Smooth muscle cell (in vitro differentiated cells): ENCODE measurements at regions not wholly inside any gene's neighbourhood (a gene's known extent, or its start where the extent isn't known, plus 50 kb on each side); places are given as distances from the start of the nearest gene placed in this dataset.

Experiments
- DNase-seq: peaks from one replicate; lab custom pipeline; 2025; ENCODE audit not compliant: unreplicated experiment; lab: John Stamatoyannopoulos, UW
- H2AFZ ChIP-seq: fragments of 200-600 bp; sonication (generic); 2 replicates; pipeline ENCODE4 v1.6.0; 2016; ENCODE audit warnings: antibody characterized with exemption, low read depth, mild to moderate bottlenecking
- H3F3A ChIP-seq: fragments of 200-600 bp; sonication (generic); 2 replicates; pipeline ENCODE4 v1.6.0; 2017; ENCODE audit warnings: antibody characterized with exemption, low read depth
- H3K27ac ChIP-seq: fragments of 200-600 bp; sonication (generic); 2 replicates; pipeline ENCODE4 v1.5.1; 2016; ENCODE audit warnings: low read depth, mild to moderate bottlenecking
- H3K27me3 ChIP-seq: fragments of 200-600 bp; sonication (generic); 2 replicates; pipeline ENCODE4 v1.6.1; 2016; ENCODE audit warnings: low read depth, mild to moderate bottlenecking
- H3K36me3 ChIP-seq: fragments of 200-600 bp; sonication (generic); 2 replicates; pipeline ENCODE4 v1.5.1; 2016; ENCODE audit warnings: low read depth
- H3K4me1 ChIP-seq: fragments of 200-600 bp; sonication (generic); 2 replicates; pipeline ENCODE4 v1.5.1; 2016; ENCODE audit warnings: low read depth
- H3K4me2 ChIP-seq: fragments of 200-600 bp; sonication (generic); 2 replicates; pipeline ENCODE4 v1.6.0; 2016; ENCODE audit warnings: mild to moderate bottlenecking
- H3K4me3 ChIP-seq: fragments of 200-600 bp; sonication (generic); 2 replicates; pipeline ENCODE4 v1.5.1; 2016; ENCODE audit warnings: mild to moderate bottlenecking
- H3K79me2 ChIP-seq: fragments of 200-600 bp; sonication (generic); 2 replicates; pipeline ENCODE4 v1.6.0; 2016; ENCODE audit warnings: low read depth, mild to moderate bottlenecking
- H3K9ac ChIP-seq: fragments of 200-600 bp; sonication (generic); 2 replicates; pipeline ENCODE4 v1.6.0; 2016; ENCODE audit warnings: low read depth
- H3K9me3 ChIP-seq: fragments of 200-600 bp; sonication (generic); replicated peaks from 2 replicates; pipeline ENCODE4 v1.5.1; 2016; ENCODE audit warnings: low read depth
- H4K20me1 ChIP-seq: fragments of 200-600 bp; sonication (generic); 2 replicates; pipeline ENCODE4 v1.6.0; 2016; ENCODE audit warnings: low read depth
- CTCF ChIP-seq: fragments of 200-600 bp; sonication (generic); IDR thresholded peaks from 2 replicates; pipeline ENCODE4 v1.5.1; 2017; ENCODE audit warnings: borderline replicate concordance, mild to moderate bottlenecking, antibody characterized with exemption; ENCODE audit not compliant: insufficient read depth, poor library complexity, severe bottlenecking
- WGBS: methylation state at CpG from one replicate; pipeline ENCODE4 v1.1.7; 2016; ENCODE audit warnings: low lambda C conversion rate; 5-methylcytosine and 5-hydroxymethylcytosine counted together

GRCh38 chr6:91717094-91717493 lies 1130.2 kb upstream of the MAP3K7 start:
- no peaks in the 10 kb centered on the region for H3F3A ChIP-seq
- no peak overlapping the region for H3K4me2 ChIP-seq
- no peaks in the 10 kb centered on the region for H3K9me3 ChIP-seq
- H3K27ac ChIP-seq, result no peak overlapping the region
- H3K27me3 ChIP-seq, result peaks cover 3% of the 10 kb centered on the region
- H3K79me2 ChIP-seq, result no peaks in the 10 kb centered on the region
- no peaks in the 10 kb centered on the region for H3K36me3 ChIP-seq
- H3K4me3 ChIP-seq, result no peak overlapping the region
- H3K9ac ChIP-seq, result no peak overlapping the region
- H2AFZ ChIP-seq, result no peak overlapping the region
- no peaks in the 10 kb centered on the region for H3K4me1 ChIP-seq
- DNase-seq, result no peak
- TF ChIP-seq CTCF, result no peak
- no peaks in the 10 kb centered on the region for H4K20me1 ChIP-seq

GRCh38 chr6:91716361-91716760 lies 1129.5 kb upstream of the MAP3K7 start:
- Histone ChIP-seq H3K4me2 (no peak overlapping the region), H3F3A (no peaks in the 10 kb centered on the region), H3K36me3 (no peaks in the 10 kb centered on the region), H3K4me3 (no peak overlapping the region), H3K9ac (no peak overlapping the region), H3K27ac (no peak overlapping the region), H2AFZ (no peak overlapping the region), H3K27me3 (peaks cover 3% of the 10 kb centered on the region), H4K20me1 (no peaks in the 10 kb centered on the region), H3K79me2 (no peaks in the 10 kb centered on the region), H3K4me1 (no peaks in the 10 kb centered on the region), H3K9me3 (no peaks in the 10 kb centered on the region)
- DNase-seq, result no peak
- TF ChIP-seq CTCF, result no peak
- WGBS, result 88% methylated on average over 3 of the region's 3 CpGs

- no peaks in the 10 kb centered on the region for H3K9me3 ChIP-seq
- no peak overlapping the region for H2AFZ ChIP-seq
- H3K36me3 ChIP-seq, result no peaks in the 10 kb centered on the region
- H3K4me2 ChIP-seq, result no peak overlapping the region
- no peaks in the 10 kb centered on the region for H4K20me1 ChIP-seq
- no peaks in the 10 kb centered on the region for H3K79me2 ChIP-seq
- no peak for TF ChIP-seq CTCF
- peaks cover 3% of the 10 kb centered on the region for H3K27me3 ChIP-seq
- H3F3A ChIP-seq, result no peaks in the 10 kb centered on the region
- H3K9ac ChIP-seq, result no peak overlapping the region
- no peaks in the 10 kb centered on the region for H3K4me1 ChIP-seq
- 92% methylated on average over 10 of the region's 11 CpGs for WGBS
- H3K4me3 ChIP-seq, result no peak overlapping the region
- H3K27ac ChIP-seq, result no peak overlapping the region
- no peak for DNase-seq
These were observed 1128.4 kb upstream of the MAP3K7 start for GRCh38 chr6:91715171-91715805.

- H3K4me1 ChIP-seq, result no peaks in the 10 kb centered on the region
- H3K4me2 ChIP-seq, result no peak overlapping the region
- H3K27me3 ChIP-seq, result peaks cover 3% of the 10 kb centered on the region
- H3K36me3 ChIP-seq, result no peaks in the 10 kb centered on the region
- no peaks in the 10 kb centered on the region for H3K9me3 ChIP-seq
- no peaks in the 10 kb centered on the region for H4K20me1 ChIP-seq
- H3F3A ChIP-seq, result no peaks in the 10 kb centered on the region
- no peak overlapping the region for H3K4me3 ChIP-seq
- no peaks in the 10 kb centered on the region for H3K79me2 ChIP-seq
- TF ChIP-seq CTCF, result no peak
- DNase-seq, result no peak
- H2AFZ ChIP-seq, result no peak overlapping the region
- no peak overlapping the region for H3K9ac ChIP-seq
- no peak overlapping the region for H3K27ac ChIP-seq
These were observed 1127.0 kb upstream of the MAP3K7 start for GRCh38 chr6:91713911-91714310.
